ENCODE measurements at regions not wholly inside any gene's neighbourhood (a gene's known extent, or its start where the extent isn't known, plus 50 kb on each side); places are given as distances from the start of the nearest gene placed in this dataset.

DNA sequence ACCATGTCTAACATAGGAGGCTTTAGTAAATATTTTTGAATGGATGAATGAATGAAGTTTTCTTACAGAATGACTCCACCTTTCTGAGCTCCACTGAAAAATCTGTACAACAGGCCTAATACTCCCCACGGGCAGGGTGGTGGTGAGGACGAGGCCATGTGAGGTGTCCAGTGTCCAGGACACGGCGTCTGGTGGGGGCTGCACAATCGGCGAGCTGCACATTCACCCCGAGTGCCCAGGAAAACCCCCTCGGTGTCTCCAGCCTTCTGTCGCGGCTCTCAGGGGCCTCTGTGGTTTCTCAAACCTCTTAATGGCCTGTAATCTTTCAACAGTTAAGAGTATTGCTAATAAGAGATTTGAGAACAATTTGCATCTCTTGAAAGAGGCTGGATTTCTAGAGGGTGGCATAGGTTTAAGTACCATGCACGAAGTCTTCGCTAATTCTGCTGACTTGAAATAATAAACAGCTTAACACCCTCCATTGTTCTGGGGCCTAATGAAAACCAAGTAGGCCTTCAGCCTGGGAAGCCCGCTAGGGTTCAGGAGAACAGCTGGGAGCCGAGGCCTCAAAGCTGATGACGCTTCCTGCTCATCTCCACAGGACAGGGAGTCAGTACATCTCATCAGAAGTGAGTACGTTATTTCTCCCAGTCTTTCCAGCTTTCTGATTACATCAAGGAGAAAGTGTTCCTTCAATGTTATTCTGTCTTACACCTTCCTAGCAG is 304.6 kb upstream of the FOXF1 start:
- no peak for DNase-seq
- TF ChIP-seq, protein P1, sequence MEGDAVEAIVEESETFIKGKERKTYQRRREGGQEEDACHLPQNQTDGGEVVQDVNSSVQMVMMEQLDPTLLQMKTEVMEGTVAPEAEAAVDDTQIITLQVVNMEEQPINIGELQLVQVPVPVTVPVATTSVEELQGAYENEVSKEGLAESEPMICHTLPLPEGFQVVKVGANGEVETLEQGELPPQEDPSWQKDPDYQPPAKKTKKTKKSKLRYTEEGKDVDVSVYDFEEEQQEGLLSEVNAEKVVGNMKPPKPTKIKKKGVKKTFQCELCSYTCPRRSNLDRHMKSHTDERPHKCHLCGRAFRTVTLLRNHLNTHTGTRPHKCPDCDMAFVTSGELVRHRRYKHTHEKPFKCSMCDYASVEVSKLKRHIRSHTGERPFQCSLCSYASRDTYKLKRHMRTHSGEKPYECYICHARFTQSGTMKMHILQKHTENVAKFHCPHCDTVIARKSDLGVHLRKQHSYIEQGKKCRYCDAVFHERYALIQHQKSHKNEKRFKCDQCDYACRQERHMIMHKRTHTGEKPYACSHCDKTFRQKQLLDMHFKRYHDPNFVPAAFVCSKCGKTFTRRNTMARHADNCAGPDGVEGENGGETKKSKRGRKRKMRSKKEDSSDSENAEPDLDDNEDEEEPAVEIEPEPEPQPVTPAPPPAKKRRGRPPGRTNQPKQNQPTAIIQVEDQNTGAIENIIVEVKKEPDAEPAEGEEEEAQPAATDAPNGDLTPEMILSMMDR (IDR thresholded peaks at IDR 0.05): no peak
- no peak overlapping the region for H3K4me3 ChIP-seq
- no peaks in the 10 kb centered on the region for H3K4me1 ChIP-seq
- H3K36me3 ChIP-seq: no peaks in the 10 kb centered on the region
- no peak overlapping the region for H3K27ac ChIP-seq
- intact Hi-C loops (cut with DNase I; ENCODE audit: low total_unique reads): no loop called here
- no peaks in the 10 kb centered on the region for H3K9me3 ChIP-seq
- peaks cover 0 to 46% of the 10 kb centered on the region in 2 donors for H3K27me3 ChIP-seq

DNA sequence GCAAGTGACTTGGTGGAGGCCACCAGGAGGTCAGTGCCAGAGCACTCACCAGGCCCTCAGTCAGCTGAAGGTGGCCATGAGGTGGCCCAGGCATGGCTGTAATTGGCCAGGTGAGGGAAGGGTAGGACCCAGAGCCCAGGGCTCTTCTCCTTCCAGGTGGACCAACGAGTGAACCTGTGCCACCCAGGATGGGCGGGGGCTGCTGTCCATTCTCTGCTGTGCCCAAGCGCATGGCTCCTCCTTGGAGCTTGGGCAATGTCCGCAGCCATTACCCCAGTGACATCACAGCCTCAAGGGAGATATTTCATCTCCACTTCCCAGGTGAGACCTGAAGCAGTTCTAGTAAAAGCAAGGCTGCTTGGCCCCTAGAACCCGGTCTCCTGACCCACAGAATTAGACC is 303.0 kb upstream of the FOXF1 start:
- no peaks in the 10 kb centered on the region for H3K36me3 ChIP-seq
- TF ChIP-seq, protein P1 (IDR thresholded peaks at IDR 0.05): no peak
- no peaks in the 10 kb centered on the region for H3K4me1 ChIP-seq
- intact Hi-C loops (cut with DNase I; ENCODE audit: low total_unique reads): no loop called here
- no peak overlapping the region for H3K4me3 ChIP-seq
- no peak for DNase-seq
- H3K9me3 ChIP-seq: no peaks in the 10 kb centered on the region
- peaks cover 0 to 41% of the 10 kb centered on the region in 2 donors for H3K27me3 ChIP-seq
- H3K27ac ChIP-seq: no peak overlapping the region

GRCh38 chr16:86209202-86209601 is 301.1 kb upstream of the FOXF1 start:
- no peaks in the 10 kb centered on the region for H3K9me3 ChIP-seq
- DNase-seq: no peak
- TF ChIP-seq, protein P1 (IDR thresholded peaks at IDR 0.05): no peak
- no peaks in the 10 kb centered on the region for H3K4me1 ChIP-seq
- H3K27ac ChIP-seq: no peak overlapping the region
- H3K4me3 ChIP-seq: no peak overlapping the region
- intact Hi-C loops (cut with DNase I; ENCODE audit: low total_unique reads): no loop called here
- no peaks in the 10 kb centered on the region for H3K36me3 ChIP-seq
- H3K27me3 ChIP-seq: peaks cover 0 to 34% of the 10 kb centered on the region in 2 donors

- intact Hi-C loops (cut with DNase I; ENCODE audit: low total_unique reads): no loop called here
- TF ChIP-seq, protein P1 (IDR thresholded peaks at IDR 0.05): no peak
- H3K27ac ChIP-seq: no peak overlapping the region
Measured at GRCh38 chr16:86210403-86211193, 299.7 kb upstream of the FOXF1 start.

DNA sequence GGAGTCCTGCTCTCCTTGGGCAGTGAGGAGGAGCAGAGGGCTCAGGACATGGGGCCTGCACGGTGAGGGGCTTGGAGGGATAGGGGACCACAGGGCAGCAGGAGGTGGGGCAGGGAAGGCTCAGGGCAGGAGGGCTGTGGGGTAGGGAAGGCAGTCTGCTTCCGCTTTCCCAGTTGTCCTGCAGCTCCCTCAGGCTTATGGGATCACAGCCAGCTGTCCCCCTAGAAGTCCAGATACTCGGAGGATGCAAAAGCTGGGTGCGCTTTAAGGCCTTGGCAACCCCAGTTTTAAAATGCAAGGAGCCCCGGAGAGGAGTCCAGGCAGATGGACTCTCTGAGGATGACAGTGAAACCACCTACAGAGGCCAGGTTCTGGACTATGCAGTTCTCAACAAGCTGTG is 299.1 kb upstream of the FOXF1 start:
- intact Hi-C loops (cut with DNase I; ENCODE audit: low total_unique reads): no loop called here
- Histone ChIP-seq H3K36me3 (no peaks in the 10 kb centered on the region), H3K27ac (no peak overlapping the region), H3K27me3 (peaks cover 0 to 51% of the 10 kb centered on the region in 2 donors), H3K9me3 (no peaks in the 10 kb centered on the region), H3K4me3 (no peak overlapping the region), H3K4me1 (no peaks in the 10 kb centered on the region)
- TF ChIP-seq, protein P1 (IDR thresholded peaks at IDR 0.05): no peak
- DNase-seq: no peak

More at GRCh38 chr16:86210403-86211193, 299.7 kb upstream of the FOXF1 start:
- H3K4me3 ChIP-seq: no peak overlapping the region
- H3K27me3 ChIP-seq: peaks cover 0 to 47% of the 10 kb centered on the region in 2 donors
- H3K4me1 ChIP-seq: no peaks in the 10 kb centered on the region
- no peak for DNase-seq
- H3K36me3 ChIP-seq: no peaks in the 10 kb centered on the region
- no peaks in the 10 kb centered on the region for H3K9me3 ChIP-seq
